Hematopoietic multipotent progenitor cell treated with erythropoietin and hydrocortisone succinate and interleukin-3 and kit ligand, for 15 days (in vitro differentiated cells): ENCODE measurements at regions not wholly inside any gene's neighbourhood (a gene's known extent, or its start where the extent isn't known, plus 50 kb on each side); places are given as distances from the start of the nearest gene placed in this dataset.

Source experiments
- DNase-seq: peaks from one replicate; pipeline ENCODE4 v3.0.0-alpha.2; 2015; ENCODE audit warnings: low spot score

- DNase-seq: no peak
Measured at GRCh38 chr1:218938259-218938658, 235.4 kb upstream of the LYPLAL1 start.

DNA sequence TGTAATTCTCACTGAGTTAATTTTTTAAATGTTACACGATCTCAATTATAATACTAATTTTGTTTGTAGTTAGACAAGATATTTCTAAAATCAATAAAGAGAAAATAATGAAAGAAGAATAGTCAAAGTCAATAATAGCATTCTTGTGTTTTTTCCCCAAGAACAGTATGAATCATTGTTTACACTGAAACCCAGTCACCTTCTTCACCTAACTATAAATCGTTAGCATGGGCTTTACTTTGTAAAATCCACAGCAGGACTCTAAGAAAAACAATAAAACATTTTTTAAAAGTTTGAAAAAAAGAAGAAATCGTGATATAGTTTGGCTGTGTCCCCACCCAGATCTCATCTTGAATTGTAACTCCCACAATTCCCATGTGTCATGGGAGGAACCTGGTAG, 234.6 kb upstream of the LYPLAL1 start:
- DNase-seq: no peak

- no peak for DNase-seq
Measured at GRCh38 chr1:218942431-218942830, 231.2 kb upstream of the LYPLAL1 start.

DNA sequence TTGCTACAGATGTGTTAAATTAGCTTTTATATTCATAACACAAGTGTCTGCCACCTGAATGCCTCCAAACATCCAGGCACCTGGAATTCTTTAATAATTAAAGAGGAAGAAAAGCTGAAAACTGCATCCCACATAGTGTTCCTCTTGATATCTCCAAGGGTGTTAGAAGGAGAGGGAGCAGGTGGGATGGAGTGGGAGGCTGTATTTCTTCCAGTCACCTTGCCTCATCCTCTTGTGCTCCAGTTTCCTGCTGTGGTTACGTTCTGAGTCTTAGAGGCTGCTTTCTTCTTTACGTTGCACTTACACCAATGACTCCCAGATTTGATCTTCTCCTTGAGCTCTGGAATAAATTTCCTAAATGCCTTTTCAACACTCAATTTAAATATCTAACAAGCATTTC, 230.3 kb upstream of the LYPLAL1 start:
- no peak for DNase-seq

DNA sequence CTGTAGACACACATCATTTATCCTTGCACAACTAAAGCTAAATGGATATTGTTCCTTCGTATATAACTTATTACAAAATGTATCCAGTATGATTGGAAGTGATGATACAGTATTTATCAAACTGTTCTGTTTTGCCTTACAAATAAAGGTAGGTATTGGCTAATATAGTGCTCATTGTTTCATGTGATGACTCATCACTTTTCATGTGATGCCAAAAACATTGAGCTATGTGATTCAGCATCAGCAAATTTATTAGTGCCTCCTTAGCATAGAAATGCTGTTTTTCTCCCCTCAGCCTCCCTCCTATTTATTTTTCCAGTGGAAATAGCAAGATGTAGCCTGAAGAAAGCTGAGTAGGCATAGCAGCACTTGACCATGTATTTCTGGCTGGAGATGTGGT, 228.6 kb upstream of the LYPLAL1 start:
- no peak for DNase-seq

- DNase-seq: no peak
Measured at GRCh38 chr1:218946147-218946546, 227.5 kb upstream of the LYPLAL1 start.

DNA sequence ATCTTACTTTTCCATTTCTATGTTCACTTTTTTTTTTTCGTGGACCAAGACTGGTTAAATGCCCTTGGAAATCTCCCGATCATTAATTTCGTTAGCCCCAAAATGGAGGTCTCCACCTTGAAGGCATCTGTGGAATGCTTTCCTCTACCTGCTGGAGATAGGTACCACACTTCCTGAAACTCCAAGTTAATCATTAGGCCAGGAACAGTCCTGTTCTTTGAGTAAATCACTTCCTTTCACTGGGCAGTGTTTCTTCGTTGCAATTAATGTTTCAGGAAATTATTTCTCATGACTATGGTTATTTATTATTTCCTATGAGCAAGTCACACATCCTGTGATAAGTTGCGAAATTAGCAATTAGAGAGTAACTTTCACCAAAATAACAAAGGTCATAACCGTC, 225.2 kb upstream of the LYPLAL1 start:
- DNase-seq: no peak

DNA sequence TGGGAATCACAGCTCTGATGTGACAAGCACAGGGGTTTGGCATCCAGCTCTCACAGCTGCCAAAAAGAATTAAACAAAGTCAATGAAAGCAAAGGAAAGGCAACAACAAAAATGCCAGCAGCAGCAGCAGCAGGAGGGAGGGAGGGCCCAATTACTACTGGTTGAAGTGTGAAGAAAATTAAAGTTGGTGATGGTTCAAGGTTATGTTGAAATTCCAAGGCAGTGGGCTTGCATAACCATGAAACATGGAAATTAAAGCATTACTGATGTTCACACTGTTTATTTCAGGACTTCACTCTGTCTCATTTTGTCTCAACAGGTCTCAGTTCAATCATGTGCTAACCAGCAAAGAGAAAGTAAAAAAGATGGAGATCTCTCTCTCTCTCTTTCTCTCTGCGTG, 220.3 kb upstream of the LYPLAL1 start:
- no peak for DNase-seq

DNA sequence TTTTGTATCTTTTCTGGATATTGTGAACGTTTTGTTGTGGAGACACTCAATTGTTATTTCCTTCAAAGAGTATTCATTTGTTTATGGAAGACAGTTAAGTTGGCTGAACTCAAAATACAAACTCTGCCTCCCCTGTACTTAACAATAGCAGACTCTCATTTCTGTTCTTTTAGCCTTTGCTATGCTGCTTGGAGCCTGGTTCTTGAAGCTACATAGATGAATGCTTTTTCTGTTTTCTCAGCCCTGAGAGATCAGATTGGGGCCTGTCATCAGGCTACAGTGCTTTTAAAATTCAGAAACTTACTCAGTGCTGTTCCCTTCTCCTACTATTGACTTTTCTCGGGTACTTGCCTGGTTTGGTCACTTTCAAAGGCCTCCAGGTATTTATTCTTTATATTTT, 215.7 kb upstream of the LYPLAL1 start:
- DNase-seq: no peak

DNA sequence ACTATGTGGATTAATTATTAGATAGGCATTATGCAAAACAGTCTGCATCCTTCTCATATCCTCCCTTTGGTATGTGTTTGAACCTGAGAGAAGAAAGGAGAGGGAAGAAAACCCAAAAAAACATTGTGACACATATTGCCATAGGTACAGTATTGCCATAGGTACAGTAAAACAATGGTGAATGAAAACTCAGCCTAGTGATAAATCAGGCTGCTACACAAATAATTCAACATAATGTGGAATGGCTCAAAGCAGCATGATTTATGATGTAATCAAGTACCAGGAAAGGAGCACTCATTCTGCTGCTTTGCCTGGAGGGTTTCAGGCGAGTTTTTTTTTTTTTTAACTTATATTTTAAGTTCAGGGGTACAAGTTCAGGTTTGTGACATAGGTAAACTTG, 213.9 kb upstream of the LYPLAL1 start:
- DNase-seq: no peak

DNA sequence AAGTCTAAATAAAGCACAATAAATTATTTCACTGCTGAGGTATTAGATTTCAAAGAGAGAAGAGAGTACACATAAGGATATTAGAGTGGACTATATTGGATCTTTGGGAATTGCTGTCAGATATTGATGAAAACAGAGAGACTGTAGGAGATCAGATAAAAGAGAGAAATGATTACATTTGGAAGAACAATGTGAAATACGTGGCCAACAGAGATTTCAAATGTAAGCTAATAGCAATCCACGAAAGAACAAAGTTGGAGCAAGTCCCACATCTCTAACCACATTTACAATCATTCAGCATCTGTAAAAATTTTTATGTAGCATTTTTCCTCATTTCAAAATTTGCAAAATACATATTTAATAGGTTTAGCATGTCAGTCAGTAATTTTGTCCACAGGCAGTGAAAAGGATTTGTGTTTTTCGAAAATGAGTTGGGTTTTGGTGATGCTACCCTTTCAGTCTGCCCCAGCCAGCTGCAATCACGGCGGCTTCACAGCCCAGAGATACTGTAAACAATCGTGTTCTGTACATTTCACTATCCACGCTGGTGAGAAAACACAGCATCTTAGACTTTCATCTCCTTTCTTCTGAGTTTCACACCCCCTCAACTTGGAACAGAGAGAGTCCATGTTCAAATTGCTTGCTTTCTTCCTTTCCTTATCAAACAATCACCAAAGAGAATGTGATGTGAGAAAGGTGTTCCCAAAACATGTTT, 209.1 kb upstream of the LYPLAL1 start:
- DNase-seq: no peak

DNA sequence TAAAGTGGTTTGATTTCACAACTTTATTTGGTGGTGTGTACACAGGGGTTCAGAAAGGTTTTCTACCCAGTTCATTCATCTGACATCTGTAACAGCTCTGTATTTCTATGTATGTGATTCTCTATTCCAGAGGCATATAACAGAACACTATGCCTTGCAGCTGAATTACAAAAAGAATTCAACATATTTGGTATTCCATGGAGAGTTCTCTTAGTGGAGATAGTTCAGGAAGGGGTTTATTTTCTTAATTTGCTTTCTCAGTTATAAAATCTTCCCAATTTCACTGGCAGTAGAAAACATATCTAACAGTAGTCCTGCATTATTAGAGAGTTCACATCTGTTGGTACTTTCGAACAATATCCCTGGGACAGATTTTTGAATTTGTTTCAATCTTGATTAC, 207.9 kb upstream of the LYPLAL1 start:
- DNase-seq: no peak

DNA sequence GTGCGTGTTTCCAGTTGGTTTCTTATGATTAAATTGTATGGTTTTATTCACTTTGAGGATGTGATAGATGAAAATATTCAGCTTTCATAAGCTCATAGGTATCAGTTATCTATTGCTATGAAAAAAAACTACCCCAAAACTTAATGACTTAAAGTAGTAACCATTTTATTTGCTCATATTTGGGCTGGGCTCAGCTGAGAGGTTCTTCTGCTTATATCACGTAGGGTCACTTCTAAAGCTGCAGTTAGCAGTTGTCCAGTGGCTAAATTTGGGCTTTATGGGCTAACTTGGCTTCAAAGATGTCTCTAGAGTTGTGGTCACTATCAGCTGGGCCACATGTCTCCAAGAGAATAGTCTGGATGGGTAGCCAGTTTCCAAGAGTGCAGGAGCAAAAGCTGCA, 206.4 kb upstream of the LYPLAL1 start:
- no peak for DNase-seq

DNA sequence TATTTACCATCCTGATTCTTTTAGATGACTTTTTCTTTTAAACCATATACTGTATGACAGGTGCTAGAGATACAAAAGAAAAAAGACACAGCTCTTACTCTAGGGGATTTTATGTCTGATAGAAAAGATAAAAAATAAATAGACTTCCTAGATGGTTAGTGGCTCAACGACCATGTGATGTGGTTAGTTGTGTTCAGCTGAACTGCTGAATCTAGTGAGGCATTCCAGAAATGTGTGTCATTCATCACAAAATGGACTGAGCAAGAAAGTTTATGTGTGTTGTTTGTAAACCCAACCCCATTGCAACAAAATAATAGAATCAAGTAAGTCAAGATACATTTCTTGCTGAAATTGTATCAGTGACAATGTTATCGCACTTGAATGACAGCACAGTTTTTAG, 205.8 kb upstream of the LYPLAL1 start:
- DNase-seq: no peak

DNA sequence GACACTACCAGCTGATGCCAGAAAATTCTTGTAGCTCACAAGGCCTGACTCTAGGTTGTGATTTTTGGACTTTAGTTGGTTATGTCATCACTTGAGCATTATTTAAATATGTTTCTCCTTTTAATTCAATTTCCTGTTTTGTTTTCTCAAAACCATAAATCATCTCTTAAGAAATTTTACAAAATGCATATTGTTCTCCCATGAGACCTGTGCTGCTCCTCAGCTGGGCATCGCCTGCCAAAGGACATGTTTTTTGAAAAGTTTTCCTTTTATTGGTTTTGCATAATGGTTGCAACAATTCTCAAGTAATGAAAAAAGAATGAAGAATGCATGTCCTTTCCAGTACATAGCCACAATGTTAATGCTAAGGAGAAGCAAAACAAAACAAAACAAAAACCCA, 204.7 kb upstream of the LYPLAL1 start:
- no peak for DNase-seq

GRCh38 chr1:218970397-218970990, 203.2 kb upstream of the LYPLAL1 start:
- DNase-seq: no peak

DNA sequence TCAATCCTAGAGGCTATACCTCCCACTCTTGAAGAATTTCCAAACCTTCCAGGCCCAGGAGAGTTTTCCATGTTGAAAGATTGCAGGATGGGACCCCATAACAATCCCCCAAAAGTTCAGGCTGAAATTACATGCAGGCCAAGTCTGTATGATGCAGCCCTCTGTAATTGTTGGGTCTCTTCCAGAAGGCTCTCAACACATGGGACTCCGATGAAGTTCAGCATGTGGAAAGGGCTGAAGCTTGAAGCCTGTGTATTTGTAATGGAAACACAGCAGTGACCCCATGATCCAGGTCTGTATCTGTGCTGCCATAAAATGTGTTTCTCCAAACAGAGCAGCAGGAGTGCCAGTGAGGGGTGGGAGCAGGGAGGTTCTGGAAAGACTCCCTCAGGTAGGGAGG, 202.5 kb upstream of the LYPLAL1 start:
- no peak for DNase-seq

DNA sequence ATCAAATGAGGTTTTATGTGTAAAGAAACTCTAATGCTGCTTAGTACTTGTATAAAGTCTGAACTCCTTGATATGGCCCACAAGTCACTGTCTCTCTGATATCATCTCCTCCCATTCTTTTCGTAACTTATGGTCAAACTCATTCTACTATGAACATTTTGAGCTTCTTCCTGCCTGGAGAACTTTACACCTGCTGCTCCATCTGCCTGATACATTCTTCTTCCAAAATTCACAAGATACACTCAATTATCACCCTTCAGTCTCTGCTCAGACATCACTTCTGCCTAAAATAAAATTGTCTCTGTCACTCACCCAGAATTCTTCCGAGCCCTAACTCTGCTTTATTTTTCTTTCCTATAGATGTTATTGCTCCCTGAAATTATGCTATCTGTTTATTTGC, 192.8 kb upstream of the LYPLAL1 start:
- no peak for DNase-seq

DNA sequence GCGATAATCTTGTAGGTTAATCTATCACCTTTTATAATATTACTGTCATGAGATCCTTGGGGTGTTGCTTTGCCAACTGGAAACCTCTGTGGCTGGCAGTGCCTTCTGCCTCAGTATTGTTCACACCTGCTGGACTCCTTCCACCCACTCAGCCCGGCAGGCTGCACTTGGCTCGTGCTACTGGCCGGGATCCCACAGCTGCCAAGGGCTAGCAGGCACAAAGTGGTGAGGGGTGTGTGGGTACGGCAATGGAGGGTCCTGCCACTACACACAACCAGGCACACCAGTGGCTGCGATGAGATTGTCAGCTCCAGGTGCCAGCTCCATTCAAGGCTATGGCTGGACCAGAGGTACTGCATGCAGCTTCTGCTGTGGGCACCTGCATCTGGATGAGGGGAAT, 191.2 kb upstream of the LYPLAL1 start:
- no peak for DNase-seq

DNA sequence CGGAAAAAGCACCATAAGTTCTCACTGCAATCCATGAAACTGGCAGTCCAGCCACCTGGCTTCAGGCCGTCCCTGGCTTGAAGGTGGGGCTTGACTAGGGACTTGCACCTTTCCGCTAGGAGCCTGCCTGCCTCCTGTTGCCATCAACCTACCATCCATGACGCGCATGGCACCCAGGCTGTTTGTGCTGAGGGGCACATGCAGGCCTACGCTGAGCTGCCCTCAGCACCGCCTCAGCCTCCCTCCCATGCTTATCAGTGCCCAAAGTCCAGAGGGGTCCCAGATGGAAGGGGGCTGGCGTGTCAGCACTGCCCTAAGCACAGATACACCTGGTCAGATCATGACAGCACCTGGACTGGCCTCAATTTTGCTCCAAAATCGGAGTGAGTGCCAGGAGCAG, 190.2 kb upstream of the LYPLAL1 start:
- no peak for DNase-seq

DNA sequence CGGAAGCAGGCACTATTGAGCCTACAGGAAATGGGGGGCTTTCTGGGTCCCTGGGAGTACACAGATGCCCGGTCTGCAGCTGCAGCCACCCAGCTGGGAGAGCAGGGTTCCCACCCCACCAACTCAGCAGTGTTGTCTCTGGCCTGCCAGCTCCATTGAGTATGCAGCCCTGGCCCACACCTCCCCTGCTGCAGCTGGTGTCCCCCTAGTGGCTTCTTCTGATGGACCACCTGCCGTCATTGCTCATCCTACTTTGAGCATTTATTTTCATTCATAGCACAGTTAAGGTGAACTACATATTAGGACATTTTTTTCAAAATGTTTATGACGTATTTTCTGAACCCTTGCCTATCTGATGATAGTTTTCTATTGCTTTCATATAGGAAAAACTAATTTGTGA, 189.8 kb upstream of the LYPLAL1 start:
- no peak for DNase-seq

DNA sequence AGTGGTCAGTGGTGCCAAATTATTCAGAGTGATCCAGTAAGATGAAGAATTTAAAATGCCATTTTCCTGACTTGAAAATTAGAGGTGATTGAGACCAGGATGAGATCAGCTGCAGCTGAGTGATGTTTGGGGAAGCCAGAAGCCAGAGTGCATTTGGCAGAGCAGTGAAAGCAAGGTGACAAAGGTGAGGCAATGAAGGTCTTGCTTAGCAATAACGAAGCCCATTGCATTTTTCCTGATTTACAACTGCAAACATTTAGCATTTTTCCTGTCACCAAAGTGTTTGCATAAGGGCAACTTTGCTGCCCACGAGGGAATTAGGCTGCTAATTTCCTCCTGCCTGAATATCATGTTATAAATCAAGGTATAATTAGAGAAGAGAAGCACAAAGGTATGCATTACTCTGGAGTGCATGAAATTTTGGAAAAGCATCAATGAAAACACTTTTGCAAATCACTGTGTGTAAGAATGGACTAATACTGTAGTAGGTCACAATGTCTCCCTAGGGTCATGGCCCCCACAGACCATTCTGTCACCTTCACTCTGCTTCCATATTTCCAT, 188.2 kb upstream of the LYPLAL1 start:
- no peak for DNase-seq

- no peak for DNase-seq
Measured at GRCh38 chr1:218986816-218987215, 186.9 kb upstream of the LYPLAL1 start.

GRCh38 chr1:218990019-218990418, 183.7 kb upstream of the LYPLAL1 start:
- no peak for DNase-seq
